Activated CD4-positive, alpha-beta T cell treated with anti-CD3 and anti-CD28 coated beads, Interleukin-2, amount 10 ng/mL, durations not matched to agents 24 days and 14 days (primary cell): ENCODE measurements at regions not wholly inside any gene's neighbourhood (a gene's known extent, or its start where the extent isn't known, plus 50 kb on each side); places are given as distances from the start of the nearest gene placed in this dataset.
"Not testable (repeated sequence)": the region's sequence is repeated elsewhere in the genome, so short reads cannot be mapped to it uniquely, and the experiment has no call there.

Experiments used
- DNase-seq: peaks from one replicate; pipeline ENCODE4 v3.0.0; 2022
- H3K27ac Mint-ChIP-seq: one replicate; pipeline ENCODE4 v1.8.0; 2022; ENCODE audit warnings: mild to moderate bottlenecking, mixed read lengths
- H3K27me3 Mint-ChIP-seq: one replicate; pipeline ENCODE4 v1.8.0; 2022; ENCODE audit warnings: mixed read lengths
- H3K36me3 Mint-ChIP-seq: one replicate; pipeline ENCODE4 v1.8.0; 2022; ENCODE audit warnings: low read depth, mild to moderate bottlenecking, mixed read lengths
- H3K4me1 Mint-ChIP-seq: one replicate; pipeline ENCODE4 v1.8.0; 2021; ENCODE audit warnings: mixed read lengths
- H3K4me3 Mint-ChIP-seq: one replicate; pipeline ENCODE4 v1.8.0; 2022; ENCODE audit warnings: mild to moderate bottlenecking, moderate library complexity, mixed read lengths
- H3K9me3 Mint-ChIP-seq: one replicate; pipeline ENCODE4 v1.8.0; 2021; ENCODE audit warnings: mixed read lengths
- intact Hi-C: fragments of 100-400 bp; cut with micrococcal nuclease; formaldehyde crosslinking; loops from one replicate; pipeline ENCODE4 v1.15.1; 2023

DNA sequence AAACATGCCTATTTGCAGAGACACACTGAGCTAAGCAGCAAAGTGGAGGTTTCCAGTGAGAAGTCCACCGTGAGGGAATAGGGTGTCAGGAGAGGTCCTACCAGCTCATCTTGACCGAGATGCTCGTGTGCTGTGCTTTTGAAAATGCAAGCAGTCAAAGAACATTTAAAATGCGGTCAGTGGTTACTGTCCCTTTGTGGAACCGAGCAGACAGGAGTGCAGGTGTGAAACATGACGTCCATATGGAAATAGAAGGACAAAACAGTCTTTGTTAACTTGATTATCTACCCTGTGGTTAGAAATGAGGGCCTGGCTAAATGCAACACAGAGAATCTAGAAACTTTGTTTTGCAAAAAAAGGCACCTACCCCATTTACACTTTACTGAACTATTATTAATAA lies 473.3 kb downstream of the SPATA31A6 start:
- H3K36me3 Mint-ChIP-seq, DNase-seq, H3K4me3 Mint-ChIP-seq, H3K9me3 Mint-ChIP-seq, intact Hi-C loops, H3K4me1 Mint-ChIP-seq, H3K27me3 Mint-ChIP-seq, H3K27ac Mint-ChIP-seq: not testable (repeated sequence)

DNA sequence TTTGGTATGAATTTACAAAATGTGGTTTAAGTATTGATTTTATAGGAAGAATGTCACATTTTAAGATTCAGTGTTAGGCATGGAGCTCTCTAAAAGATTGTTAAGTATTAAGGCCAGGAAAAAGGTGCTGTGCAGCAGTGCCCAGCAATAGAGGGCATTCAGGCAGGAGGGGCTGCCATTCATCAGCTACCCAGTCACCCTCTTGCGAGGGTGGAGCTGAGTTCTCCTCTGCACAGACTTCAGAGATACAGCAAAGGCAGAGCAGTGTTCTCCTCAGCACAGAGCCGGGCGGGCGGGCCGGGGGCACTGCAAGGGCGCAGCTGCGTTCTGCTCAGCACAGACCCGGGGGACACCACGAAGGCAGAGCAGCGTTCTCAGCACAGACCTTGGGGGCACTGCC lies 474.0 kb downstream of the SPATA31A6 start:
- H3K4me3 Mint-ChIP-seq, H3K36me3 Mint-ChIP-seq, DNase-seq, H3K27me3 Mint-ChIP-seq, H3K4me1 Mint-ChIP-seq, H3K27ac Mint-ChIP-seq, H3K9me3 Mint-ChIP-seq, intact Hi-C loops: not testable (repeated sequence)

DNA sequence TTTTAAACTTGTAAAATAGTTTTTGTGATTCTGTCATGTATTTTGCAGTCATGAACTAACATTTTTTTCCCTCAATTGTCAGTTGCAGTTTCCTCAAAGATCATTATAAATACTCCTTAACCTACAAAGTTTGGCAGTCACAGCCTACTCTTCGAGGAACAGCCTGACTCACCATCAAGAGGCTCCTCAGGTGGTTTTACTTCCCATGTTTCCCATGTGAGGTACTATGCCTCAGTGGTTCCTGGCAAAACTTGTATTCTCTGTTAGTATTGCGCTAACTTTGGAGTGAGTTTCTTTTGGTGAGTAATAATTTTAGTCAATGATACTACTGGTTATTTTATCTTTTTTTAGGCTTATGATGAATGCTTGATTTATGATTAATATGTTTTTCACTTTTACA lies 513.7 kb downstream of the SPATA31A6 start:
- H3K4me1 Mint-ChIP-seq, H3K9me3 Mint-ChIP-seq, H3K36me3 Mint-ChIP-seq, DNase-seq, H3K4me3 Mint-ChIP-seq, H3K27me3 Mint-ChIP-seq, intact Hi-C loops, H3K27ac Mint-ChIP-seq: not testable (repeated sequence)

DNA sequence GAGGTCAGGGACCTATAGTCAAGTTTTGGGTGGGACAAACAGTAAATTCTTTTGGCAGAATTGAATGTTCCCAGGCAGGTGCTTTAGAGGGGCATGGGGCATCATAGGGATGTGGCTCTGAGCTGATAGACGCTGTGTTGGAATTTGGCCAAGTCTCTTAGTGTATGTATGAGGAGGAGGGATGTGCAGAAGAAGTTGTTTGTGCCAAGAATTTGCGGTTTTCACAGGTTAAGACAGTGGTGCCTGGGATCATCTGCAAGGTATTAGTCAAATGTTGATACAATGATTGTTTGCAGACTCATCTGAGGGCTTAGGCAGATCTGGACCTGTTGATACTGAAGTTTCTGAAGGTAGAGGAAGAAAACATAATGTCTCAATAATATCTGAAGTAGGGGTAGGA lies 519.4 kb downstream of the SPATA31A6 start:
- not testable (repeated sequence) for H3K27me3 Mint-ChIP-seq

DNA sequence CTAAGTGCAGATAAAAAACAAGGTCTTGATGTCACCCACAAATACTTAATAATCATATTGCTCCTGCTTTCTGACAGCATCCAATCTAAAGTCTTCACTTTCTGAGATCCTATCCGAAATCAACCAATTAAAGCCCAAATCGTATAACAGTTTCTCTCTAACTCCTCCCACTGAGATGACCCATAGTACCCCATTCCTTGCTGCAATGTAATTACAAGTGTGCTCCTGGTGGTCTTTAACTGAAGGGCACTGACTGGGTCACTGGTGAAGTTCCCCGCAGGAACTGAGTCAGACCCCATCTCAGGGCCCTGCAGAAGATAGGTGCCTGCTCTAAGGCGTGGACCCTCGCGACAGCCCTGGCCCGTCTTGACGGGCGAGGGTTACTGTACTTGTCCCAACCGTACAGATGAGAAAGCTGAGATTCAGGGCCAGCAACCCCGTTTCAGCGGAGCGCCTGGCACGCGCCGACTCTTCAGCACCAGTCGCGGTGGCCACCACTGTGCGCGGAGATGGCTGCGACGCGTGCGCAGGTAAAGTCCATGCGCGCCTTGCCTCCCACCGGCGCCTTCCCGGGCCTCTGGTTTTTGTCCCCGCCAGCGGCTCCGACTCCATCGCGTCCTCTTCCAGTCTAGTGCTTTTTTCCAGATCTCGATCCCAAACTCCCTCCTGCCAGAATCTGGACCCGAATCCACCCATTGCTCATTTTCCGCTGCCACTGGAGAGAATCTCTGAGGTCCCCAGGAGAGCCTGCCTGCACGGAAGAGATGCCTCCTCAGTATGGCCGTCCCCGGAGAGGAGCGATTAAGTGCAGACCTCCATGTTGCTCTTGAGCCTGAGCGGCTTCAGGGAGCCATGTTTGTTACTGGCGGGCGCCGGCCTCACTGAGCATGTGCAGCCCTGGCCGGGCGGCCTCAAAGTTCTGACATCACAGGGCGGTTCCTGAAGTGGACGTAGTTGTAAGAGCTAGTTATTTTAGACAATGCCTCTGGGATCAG lies 541.7 kb downstream of the SPATA31A6 start:
- H3K4me3 Mint-ChIP-seq: peak overlapping the region; percentile 40
- intact Hi-C loops, H3K36me3 Mint-ChIP-seq, H3K27me3 Mint-ChIP-seq, H3K4me1 Mint-ChIP-seq, H3K9me3 Mint-ChIP-seq: not testable (repeated sequence)
- peak overlapping the region; percentile 76 for H3K27ac Mint-ChIP-seq
- peak; percentile 69 for DNase-seq

More for the DNA sequence above, 519.4 kb downstream of the SPATA31A6 start:
- H3K4me1 Mint-ChIP-seq, H3K36me3 Mint-ChIP-seq, DNase-seq, H3K27ac Mint-ChIP-seq, H3K4me3 Mint-ChIP-seq, intact Hi-C loops, H3K9me3 Mint-ChIP-seq: not testable (repeated sequence)

DNA sequence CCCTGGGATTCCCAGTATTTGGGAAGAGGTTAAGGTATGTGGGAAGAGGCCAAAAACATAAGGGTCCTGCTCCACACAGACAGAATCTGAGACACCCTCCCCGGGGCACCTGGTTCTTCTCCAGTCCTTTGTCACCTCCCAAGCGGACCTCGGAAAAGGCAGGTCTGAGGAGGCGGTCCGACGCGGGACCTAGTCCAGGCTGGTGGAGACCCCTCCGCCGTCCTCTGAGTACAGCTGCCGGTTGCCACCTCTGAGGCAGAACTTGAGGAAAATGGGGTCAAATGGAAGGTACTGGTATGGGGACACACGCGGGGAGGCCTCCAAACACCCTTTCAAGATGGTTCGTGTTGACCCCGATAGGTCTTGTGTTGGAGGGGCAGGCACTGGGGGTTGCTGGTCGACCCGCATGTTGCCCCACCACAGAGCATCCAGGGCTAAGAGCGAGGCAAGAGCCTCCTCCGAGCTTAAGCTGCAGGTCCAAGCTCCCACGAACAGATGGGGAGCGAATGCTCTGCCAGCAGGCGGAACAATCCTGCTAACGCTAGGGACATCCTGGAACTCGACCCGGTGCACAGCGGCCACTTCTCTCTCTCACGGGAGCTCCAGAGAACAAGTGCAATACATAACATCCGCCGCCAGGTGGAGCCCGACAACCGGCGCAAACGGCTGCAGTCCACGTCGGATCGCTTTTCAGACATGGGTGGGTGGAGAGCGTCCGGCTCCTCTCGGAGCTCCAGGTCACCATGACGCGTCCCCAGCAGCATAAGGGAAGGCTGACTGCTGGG lies 559.8 kb downstream of the SPATA31A6 start:
- H3K4me1 Mint-ChIP-seq, H3K27ac Mint-ChIP-seq, H3K27me3 Mint-ChIP-seq, intact Hi-C loops, H3K4me3 Mint-ChIP-seq, H3K36me3 Mint-ChIP-seq, H3K9me3 Mint-ChIP-seq: not testable (repeated sequence)
- peak; percentile 88 for DNase-seq

DNA sequence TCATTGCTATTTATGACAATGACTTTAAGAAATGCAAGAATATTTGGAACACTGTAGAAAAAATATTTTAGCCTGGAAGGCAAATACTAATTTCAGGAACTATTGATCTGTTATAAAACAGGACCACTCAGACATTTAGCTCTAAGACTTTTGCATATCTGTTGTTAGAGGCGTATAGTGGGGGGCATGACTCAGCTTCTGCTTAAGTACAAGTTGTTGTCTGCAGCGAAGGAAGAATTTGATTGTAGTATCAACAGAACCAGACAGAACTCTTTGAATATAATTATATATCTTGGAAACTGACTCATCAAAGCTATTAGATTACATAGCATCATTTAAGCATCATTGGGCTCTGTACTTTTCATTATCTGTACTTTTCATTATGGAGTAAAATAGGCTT lies 573.8 kb downstream of the SPATA31A6 start:
- H3K4me3 Mint-ChIP-seq, H3K27me3 Mint-ChIP-seq, DNase-seq, H3K27ac Mint-ChIP-seq, intact Hi-C loops, H3K9me3 Mint-ChIP-seq, H3K4me1 Mint-ChIP-seq, H3K36me3 Mint-ChIP-seq: not testable (repeated sequence)

DNA sequence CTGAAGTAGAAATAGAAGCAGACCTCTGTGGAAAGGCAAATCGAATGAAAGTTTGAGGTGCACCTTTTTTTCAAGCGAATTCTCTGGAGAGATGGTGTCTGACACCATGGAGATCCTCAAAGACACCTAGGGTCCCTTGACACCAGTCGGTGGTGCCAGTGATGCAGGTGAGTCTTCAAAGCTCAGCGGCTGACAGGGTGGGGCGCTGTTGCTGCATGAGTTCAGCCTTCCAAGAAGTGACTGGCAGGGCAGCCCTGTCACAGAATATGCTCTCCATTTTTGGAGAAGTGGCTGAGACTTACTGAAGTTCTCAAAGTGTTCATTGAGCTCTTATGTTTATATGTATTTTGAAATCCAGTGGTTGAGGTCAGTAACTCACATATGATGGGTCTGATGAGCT lies 575.9 kb downstream of the SPATA31A6 start:
- DNase-seq, H3K36me3 Mint-ChIP-seq, H3K9me3 Mint-ChIP-seq, H3K27ac Mint-ChIP-seq, H3K27me3 Mint-ChIP-seq, H3K4me1 Mint-ChIP-seq, intact Hi-C loops, H3K4me3 Mint-ChIP-seq: not testable (repeated sequence)

DNA sequence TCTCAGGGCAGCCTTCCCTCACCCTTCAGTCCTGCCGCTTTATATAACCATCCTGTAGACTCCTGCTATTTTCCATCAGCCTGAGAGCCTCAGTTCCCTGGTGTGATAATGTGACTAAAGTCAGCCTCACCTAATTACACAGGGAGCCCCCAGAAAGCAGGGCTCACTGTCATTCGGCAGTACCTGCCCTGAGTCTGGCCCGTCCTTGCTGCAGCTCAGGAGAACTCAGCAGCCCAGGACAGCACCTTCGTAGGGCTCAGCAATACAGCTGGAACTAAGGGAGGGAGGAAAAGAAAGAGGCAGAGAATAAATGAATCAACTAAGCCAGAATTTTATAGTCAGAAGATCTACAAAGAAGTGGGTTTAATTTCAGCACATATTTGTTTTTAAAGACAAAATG lies 598.7 kb downstream of the SPATA31A6 start:
- H3K27me3 Mint-ChIP-seq, DNase-seq, H3K36me3 Mint-ChIP-seq, H3K4me1 Mint-ChIP-seq, intact Hi-C loops, H3K4me3 Mint-ChIP-seq, H3K27ac Mint-ChIP-seq, H3K9me3 Mint-ChIP-seq: not testable (repeated sequence)

DNA sequence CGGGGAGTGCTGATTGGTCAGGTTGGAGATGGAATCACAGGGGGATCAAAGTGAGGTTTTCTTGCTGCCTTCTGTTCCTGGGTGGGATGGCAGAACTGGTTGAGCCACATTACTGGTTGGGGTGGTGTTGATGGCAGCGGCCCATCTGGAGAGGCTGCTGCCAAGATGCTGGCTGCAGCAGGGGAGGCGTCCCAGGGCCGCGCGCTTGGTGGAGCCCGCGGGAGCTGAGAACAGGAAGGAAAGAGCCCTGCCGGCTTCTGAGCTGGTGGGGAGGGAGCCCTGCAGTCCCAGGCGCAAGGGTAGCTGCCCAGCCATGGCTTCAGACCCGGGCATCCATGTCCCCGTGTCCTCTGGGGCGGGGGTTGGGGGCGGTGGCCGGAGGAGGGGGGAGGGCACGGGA lies 609.3 kb downstream of the SPATA31A6 start:
- H3K36me3 Mint-ChIP-seq, H3K27ac Mint-ChIP-seq, intact Hi-C loops, DNase-seq, H3K4me3 Mint-ChIP-seq, H3K9me3 Mint-ChIP-seq, H3K27me3 Mint-ChIP-seq, H3K4me1 Mint-ChIP-seq: not testable (repeated sequence)

DNA sequence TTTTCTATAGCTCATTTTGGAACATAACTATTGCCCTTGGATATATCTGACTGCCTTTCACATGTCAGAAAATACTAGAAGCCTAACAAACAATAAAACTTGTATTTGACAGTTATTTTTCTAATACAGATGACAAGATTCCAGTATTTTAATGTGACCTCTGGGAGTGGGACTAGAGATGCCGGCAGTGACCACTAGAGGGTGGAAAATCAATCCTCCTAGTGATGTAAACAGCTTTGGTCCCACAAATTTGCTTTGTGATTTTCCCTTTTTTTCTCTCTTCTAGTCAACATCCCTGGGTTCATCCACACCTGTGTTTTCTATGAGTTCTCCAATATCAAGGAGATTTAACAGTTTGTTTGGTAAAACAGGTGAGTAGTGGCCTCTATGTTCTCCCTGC lies 615.1 kb downstream of the SPATA31A6 start:
- H3K36me3 Mint-ChIP-seq, H3K27ac Mint-ChIP-seq, intact Hi-C loops, DNase-seq, H3K27me3 Mint-ChIP-seq, H3K4me1 Mint-ChIP-seq, H3K4me3 Mint-ChIP-seq, H3K9me3 Mint-ChIP-seq: not testable (repeated sequence)

DNA sequence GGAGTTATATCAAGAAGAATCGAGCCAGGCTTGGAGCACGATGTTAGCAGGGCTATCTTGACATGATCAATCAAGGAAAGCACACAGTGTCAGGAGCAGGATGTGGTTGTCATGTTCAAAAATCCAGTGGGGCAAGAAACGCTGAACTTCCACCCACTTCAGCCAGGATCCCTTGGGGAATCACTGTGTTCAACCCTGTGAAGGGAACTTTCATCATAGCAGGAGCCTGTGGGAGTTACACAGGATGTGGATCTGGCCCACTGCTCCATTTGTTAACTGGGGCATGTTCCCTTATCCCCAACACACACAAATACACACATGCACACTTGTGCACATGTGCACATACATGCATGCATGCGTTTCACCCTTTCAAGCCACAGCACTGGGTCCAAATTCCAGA lies 619.3 kb downstream of the SPATA31A6 start:
- H3K36me3 Mint-ChIP-seq, H3K4me1 Mint-ChIP-seq, H3K27ac Mint-ChIP-seq, intact Hi-C loops, DNase-seq, H3K4me3 Mint-ChIP-seq, H3K9me3 Mint-ChIP-seq, H3K27me3 Mint-ChIP-seq: not testable (repeated sequence)

DNA sequence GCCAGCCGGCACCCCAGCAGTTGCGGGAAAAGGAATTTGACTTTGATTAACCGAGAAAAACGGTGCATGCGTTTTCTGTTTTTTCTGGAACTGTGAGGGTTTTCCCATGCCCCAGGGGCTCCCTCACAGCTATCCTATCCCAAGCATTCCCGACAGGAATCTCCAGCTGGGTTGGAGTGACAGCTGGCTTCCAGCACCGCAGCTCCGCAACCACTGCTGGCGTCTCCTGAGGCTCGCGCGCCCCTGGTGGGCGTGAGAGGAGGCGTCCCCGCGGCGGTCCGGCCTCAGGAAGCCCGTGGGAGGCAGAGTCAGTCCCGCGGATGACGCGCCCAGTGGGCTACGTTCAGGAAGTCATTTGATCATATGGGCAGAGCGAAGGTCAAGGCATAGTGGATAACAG lies 623.2 kb downstream of the SPATA31A6 start:
- intact Hi-C loops, H3K36me3 Mint-ChIP-seq, H3K9me3 Mint-ChIP-seq, H3K27ac Mint-ChIP-seq, H3K4me3 Mint-ChIP-seq, H3K4me1 Mint-ChIP-seq, H3K27me3 Mint-ChIP-seq, DNase-seq: not testable (repeated sequence)

DNA sequence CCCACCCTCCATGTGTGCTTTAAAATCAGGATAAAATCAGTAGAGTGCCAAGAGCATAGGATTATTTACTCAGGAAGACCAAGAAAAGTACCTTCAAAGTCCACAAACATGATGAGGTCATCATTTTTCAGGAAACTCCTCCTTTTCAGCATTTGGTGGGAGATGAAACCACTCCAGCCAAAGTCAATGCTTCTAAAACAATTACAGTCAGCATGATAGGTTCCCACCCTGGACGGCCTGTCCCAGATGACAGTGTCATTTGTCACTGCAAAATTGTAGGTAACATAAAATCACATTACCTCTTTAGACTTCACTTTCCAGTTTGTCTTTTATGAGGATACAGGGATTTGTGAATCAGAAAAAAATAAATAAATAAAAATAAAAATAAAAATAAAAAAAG lies 638.0 kb downstream of the SPATA31A6 start:
- H3K36me3 Mint-ChIP-seq, H3K4me1 Mint-ChIP-seq, H3K27ac Mint-ChIP-seq, H3K4me3 Mint-ChIP-seq, DNase-seq, H3K27me3 Mint-ChIP-seq, H3K9me3 Mint-ChIP-seq, intact Hi-C loops: not testable (repeated sequence)
